Stimulated activated CD4-positive, alpha-beta T cell treated with anti-CD3 and anti-CD28 coated beads, TNF-alpha, amount 100 ng/mL, for 48 hours (primary cell): ENCODE measurements at regions not wholly inside any gene's neighbourhood (a gene's known extent, or its start where the extent isn't known, plus 50 kb on each side); places are given as distances from the start of the nearest gene placed in this dataset.
"Not testable (repeated sequence)": the region's sequence is repeated elsewhere in the genome, so short reads cannot be mapped to it uniquely, and the experiment has no call there.

Experiments used
- DNase-seq, 3 donors: peaks; one replicate each; pipeline ENCODE4 v3.0.0-alpha.2; 2020; ENCODE audit warnings: low read depth in 3 of 3

DNA sequence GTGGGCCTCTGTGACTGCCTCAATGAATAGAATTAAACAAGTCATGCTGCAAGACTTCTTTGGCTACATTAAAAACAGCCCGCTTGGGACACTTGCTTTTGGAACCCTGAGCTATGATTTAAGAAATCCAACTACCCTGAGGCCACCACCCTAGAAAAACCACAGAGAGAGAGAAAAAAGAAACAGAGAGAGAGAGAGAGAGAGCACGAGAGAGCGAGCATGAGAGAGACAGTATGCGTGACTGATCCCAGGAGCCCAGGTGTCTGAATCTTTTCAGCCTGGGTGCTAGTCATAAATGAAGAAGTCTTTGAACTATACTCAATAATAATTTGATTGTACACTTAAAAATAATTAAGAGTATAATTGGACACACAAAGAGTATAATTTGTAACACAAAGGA is 123.1 kb upstream of the FREM1 start:
- no peak for DNase-seq

GRCh38 chr9:15032860-15033259 is 122.6 kb upstream of the FREM1 start:
- DNase-seq: no peak

GRCh38 chr9:15021146-15021545 is 110.9 kb upstream of the FREM1 start:
- DNase-seq: no peak

DNA sequence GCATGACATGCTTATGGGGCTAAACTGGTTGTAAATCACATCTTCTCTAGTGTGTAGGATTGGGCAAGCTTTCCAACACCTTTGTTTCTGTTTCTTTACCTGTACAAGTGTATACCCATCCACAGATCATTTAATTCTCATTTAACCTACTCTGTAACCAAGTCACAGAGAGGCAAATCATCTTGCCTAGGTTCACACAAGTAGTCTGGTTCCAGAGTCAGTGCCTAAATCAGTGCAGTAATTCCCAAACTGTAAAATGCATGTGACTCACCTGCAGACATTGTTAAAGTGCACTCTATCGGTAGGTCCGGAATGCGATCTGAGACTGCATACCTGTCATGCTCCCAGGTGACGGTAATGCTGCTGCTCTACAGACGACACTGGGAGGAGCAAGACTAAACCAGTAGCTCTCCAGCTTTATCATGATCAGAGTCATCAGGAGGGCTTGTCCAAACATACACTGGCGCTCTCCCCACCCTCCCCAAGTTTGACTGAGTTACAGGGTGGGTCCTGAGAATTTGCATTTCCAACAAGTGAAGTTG is 107.9 kb upstream of the FREM1 start:
- no peak for DNase-seq

DNA sequence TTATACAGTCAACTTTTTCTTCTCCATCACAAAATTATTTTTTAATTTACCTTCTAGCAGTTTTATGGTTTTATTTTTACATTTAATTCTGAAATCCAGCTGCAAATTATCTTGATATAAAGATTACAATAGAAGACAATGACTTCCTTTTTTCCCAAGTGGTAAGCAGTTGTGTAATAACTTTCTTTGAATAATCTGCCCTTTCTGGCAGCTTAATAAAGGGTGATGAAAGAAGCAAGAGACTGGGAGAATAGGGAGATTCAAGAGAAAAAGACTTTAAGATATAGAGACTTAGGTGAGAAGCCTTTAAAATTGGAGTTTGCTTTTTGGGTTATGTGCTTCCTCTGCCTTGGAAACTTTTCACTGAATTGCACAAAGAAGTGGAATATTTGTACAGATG is 100.4 kb upstream of the FREM1 start:
- DNase-seq: no peak

- no peak for DNase-seq
Observed at GRCh38 chr9:15007698-15008097, 97.5 kb upstream of the FREM1 start.

DNA sequence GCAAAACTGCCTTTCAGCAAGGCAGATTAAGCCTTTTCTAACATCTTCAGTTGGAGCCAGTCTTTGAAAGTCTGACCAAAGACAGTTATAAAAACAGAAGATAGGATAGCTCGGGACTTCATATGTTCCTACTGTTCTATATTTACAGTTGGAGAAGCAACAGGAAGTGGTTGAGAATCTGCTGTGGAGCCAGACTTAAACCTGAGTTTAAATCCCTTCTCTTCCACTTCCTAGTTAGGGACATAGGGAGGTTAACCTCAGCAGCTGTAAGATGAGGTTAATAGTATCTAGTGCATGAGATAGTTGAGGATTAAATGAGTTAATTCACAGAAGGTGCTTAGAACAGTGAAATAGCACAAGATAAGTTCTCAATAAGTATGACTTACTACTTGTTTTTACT is 84.5 kb upstream of the FREM1 start:
- DNase-seq: no peak

GRCh38 chr9:14993901-14994554 is 83.8 kb upstream of the FREM1 start:
- DNase-seq: no peak

GRCh38 chr9:14993061-14993800 is 83.0 kb upstream of the FREM1 start:
- peak; percentile 25 to 52 (median 43) for DNase-seq

DNA sequence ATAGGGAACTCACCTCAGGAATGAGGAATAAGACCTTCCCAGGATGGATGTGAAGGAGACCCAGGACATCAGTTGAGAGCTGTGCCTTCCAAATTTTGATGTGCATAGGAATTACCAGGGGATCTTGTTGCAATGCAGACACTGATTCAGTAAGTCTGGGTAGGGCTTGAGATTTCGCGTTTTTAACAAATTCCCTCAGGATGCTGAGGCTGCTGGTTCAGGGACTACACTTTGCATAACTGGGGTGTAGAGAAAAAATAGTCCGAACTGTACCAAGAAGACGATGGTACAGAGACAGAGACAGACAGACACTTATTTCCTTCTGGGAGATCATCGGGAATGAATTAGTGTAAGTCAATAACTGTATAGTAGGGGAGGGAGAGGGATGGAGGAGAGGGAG is 82.3 kb upstream of the FREM1 start:
- no peak for DNase-seq

GRCh38 chr9:14992081-14992480 is 81.9 kb upstream of the FREM1 start:
- no peak for DNase-seq

GRCh38 chr9:14990647-14991046 is 80.4 kb upstream of the FREM1 start:
- DNase-seq: not testable (repeated sequence)

DNA sequence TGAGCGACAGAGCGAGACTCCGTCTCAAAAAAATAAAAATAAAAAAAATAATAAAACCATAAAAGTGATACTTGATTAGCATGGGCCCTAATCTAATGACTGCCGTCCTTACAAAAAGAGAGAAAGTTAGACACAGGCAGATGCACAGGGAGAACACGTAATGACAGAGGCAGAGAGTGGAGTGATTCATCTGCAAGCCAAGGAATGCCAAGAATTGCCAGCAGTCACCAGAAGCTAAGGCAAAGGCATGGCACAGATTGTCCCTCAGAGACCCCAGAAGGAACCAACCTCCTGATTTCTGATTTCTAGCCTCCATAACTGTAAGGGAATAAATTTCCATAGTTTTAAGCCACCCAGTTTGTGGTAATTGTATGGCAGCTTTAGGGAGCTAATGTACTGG is 79.6 kb upstream of the FREM1 start:
- no peak for DNase-seq

DNA sequence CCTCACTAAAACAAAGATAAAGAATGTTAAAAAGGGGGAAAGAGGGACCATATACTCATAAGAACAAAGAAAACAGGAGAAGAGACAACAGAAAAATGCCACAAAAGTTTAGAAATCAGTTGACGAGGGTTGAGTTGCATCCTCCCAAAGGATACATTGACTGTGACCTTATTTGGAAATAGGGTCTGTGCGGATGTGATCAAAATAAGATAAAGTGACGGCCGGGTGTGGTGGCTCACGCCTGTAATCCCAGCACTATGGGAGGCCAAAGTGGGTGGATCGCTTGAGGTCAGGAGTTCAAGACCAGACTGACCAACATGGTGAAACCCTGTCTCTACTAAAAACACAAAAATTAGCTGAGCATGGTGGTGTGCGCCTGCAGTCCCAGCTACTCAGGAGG is 79.1 kb upstream of the FREM1 start:
- DNase-seq: not testable (repeated sequence)

GRCh38 chr9:14987858-14988257 is 77.6 kb upstream of the FREM1 start:
- no peak for DNase-seq

DNA sequence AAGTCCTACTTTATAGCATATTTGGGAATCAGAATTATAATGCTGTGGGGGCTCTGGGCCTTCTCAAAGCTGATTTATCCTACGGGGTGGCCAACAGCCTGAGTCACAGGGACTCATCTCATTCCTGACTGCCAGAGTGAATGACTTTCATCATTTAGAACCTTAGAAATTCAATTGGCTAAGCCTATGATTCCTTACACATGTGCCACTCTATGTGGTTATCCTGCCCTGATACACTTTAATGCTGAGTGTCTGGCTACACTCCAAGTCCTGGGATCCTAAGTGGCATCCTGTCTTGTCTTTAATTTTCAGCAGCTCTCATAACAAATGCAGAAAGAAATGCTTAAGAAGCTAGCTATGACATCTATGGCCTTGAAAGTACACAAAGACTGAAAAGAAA is 75.2 kb upstream of the FREM1 start:
- no peak for DNase-seq

- DNase-seq: no peak
Observed at GRCh38 chr9:14983599-14983998, 73.4 kb upstream of the FREM1 start.

DNA sequence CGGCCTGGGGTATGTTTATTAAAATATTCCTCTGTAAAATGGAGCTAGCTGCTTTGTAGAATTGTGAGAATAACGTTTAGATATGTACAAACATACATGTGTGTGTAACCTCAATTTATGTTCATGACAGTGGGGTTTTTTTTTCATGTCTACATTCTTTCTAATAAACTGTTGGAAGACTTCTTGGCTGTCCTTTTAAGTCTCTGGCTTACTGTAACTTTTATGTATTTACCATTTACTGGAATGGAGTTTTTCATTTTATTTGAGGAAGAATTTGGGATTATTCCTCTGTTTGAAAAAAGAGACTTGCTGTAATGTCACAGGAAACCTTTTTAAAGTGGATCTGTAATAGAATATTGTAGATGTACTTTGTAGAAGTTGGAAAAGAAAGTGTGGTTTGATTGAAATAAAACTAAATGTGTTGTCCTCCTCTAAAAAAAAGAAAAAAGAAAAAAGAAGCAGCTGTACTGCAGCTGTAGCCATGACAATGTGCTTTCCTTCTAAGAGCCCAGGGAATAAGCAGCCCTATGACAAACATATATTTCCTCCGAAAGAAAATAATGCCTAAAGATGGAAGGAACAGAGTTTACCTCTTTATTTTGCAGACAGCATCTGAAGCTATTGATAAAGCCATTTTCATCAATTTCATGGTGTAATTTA is 71.2 kb upstream of the FREM1 start:
- DNase-seq: no peak

- DNase-seq: no peak
Observed at GRCh38 chr9:14978022-14979000, 68.1 kb upstream of the FREM1 start.

- no peak for DNase-seq
Observed at GRCh38 chr9:14967450-14968321, 57.5 kb upstream of the FREM1 start.
